Caco-2 (cell line): ENCODE measurements at regions not wholly inside any gene's neighbourhood (a gene's known extent, or its start where the extent isn't known, plus 50 kb on each side); places are given as distances from the start of the nearest gene placed in this dataset.

Source experiments
- BruUV-seq: library from RNA; stranded (reverse); fragments of 400-500 nt; replicated peaks from 2 replicates; lab custom pipeline; 2021; lab: Mats Ljungman, UMichigan
- CTCF ChIA-PET: fragments of 300-600 bp; sonication (Branson Sonifier 250); formaldehyde crosslinking; loops from one replicate; lab custom pipeline; 2022; ENCODE audit warnings: antibody characterized with exemption; lab: Charles Lee
- POLR2A ChIA-PET: fragments of 300-600 bp; sonication (Branson Sonifier 250); formaldehyde crosslinking; loops from one replicate; lab custom pipeline; 2022; ENCODE audit warnings: antibody characterized with exemption; lab: Charles Lee
- DNase-seq, 2 experiments: peaks; one replicate each; pipeline versions ENCODE4 v3.0.0 to v3.0.0-alpha.2; 2020 to 2022
- H3K27me3 ChIP-seq: replicated peaks from 2 replicates; pipeline ENCODE4 v1.6.0; 2011; ENCODE audit warnings: low read length; ENCODE audit not compliant: control insufficient read depth, insufficient read depth
- H3K36me3 ChIP-seq: 2 replicates; pipeline ENCODE4 v1.5.1; 2011; ENCODE audit warnings: low read length; ENCODE audit not compliant: control insufficient read depth, insufficient read depth
- H3K4me1 ChIP-seq: fragments of 250-450 bp; sonication (Bioruptor Pico); 2 replicates; pipeline ENCODE4 v1.5.1; 2020; ENCODE audit warnings: mild to moderate bottlenecking
- H3K4me3 ChIP-seq: 2 replicates; pipeline ENCODE4 v1.5.1; 2011; ENCODE audit warnings: low read depth, mild to moderate bottlenecking, control low read depth, low read length
- H3K9me3 ChIP-seq: fragments of 250-450 bp; sonication (Bioruptor Pico); 2 replicates; pipeline ENCODE4 v1.5.1; 2020; ENCODE audit warnings: mild to moderate bottlenecking, moderate library complexity
- H3K27ac Mint-ChIP-seq: one replicate; pipeline ENCODE4 v1.8.0; 2022; ENCODE audit warnings: mixed read lengths; ENCODE audit not compliant: unreplicated experiment
- H3K27me3 Mint-ChIP-seq: one replicate; pipeline ENCODE4 v1.8.0; 2022; ENCODE audit warnings: mixed read lengths; ENCODE audit not compliant: insufficient read depth, unreplicated experiment
- H3K36me3 Mint-ChIP-seq: one replicate; pipeline ENCODE4 v1.8.0; 2022; ENCODE audit warnings: mild to moderate bottlenecking, mixed read lengths; ENCODE audit not compliant: insufficient read depth, unreplicated experiment
- H3K4me1 Mint-ChIP-seq: one replicate; pipeline ENCODE4 v1.8.0; 2022; ENCODE audit warnings: low read depth, mixed read lengths; ENCODE audit not compliant: unreplicated experiment
- H3K4me3 Mint-ChIP-seq: one replicate; pipeline ENCODE4 v1.8.0; 2022; ENCODE audit warnings: mild to moderate bottlenecking, moderate library complexity, mixed read lengths; ENCODE audit not compliant: unreplicated experiment
- H3K9me3 Mint-ChIP-seq: one replicate; pipeline ENCODE4 v1.8.0; 2022; ENCODE audit warnings: mixed read lengths; ENCODE audit not compliant: unreplicated experiment
- CTCF ChIP-seq, 2 experiments: fragments of 200-600 bp in 1 of 2; IDR thresholded peaks; 1 replicate in 1 of 2; 2 replicates in 1 of 2; pipeline versions ENCODE4 v1.5.1 to v1.8.0; 2011 to 2022; ENCODE audit warnings: antibody characterized with exemption in 1 of 2, control low read depth in 1 of 2, inconsistent platforms in 1 of 2, low read depth in 1 of 2, low read length in 1 of 2, mild to moderate bottlenecking in 1 of 2, moderate library complexity in 1 of 2; ENCODE audit not compliant: insufficient read depth in 1 of 2, severe bottlenecking in 1 of 2, unreplicated experiment in 1 of 2
- intact Hi-C: fragments of 100-400 bp; cut with micrococcal nuclease; formaldehyde crosslinking; loops from one replicate; pipeline ENCODE4 v1.10.0; 2022; ENCODE audit not compliant: unreplicated experiment

GRCh38 chr9:79481846-79482477, 89.8 kb upstream of the TLE4 start:
- POLR2A ChIA-PET: no interaction called here
- BruUV-seq: no TSS peak

GRCh38 chr9:79485258-79485657, 86.5 kb upstream of the TLE4 start:
- no TSS peak for BruUV-seq
- DNase-seq: no peak
- Histone ChIP-seq H3K4me1 (no peaks in the 10 kb centered on the region), H3K9me3 (no peaks in the 10 kb centered on the region), H3K4me3 (no peak overlapping the region), H3K36me3 (no peaks in the 10 kb centered on the region), H3K27me3 (no peaks in the 10 kb centered on the region)
- ChIA-PET CTCF (no interaction called here), POLR2A (no interaction called here)
- H3K27me3 Mint-ChIP-seq: no peaks in the 10 kb centered on the region
- H3K9me3 Mint-ChIP-seq: peaks cover 8% of the 10 kb centered on the region
- H3K27ac Mint-ChIP-seq: no peak overlapping the region
- no peak overlapping the region for H3K4me3 Mint-ChIP-seq
- H3K4me1 Mint-ChIP-seq: peaks cover 7% of the 10 kb centered on the region
- H3K36me3 Mint-ChIP-seq: no peaks in the 10 kb centered on the region
- intact Hi-C loops: no loop called here
- no peak for TF ChIP-seq CTCF (IDR thresholded peaks at IDR 0.05; ENCODE audit: insufficient read depth in 1 of 2, low read depth in 1 of 2, low read length in 1 of 2, severe bottlenecking in 1 of 2, unreplicated experiment in 1 of 2)

More at GRCh38 chr9:79481846-79482477, 89.8 kb upstream of the TLE4 start:
- Mint-ChIP-seq H3K4me3 (no peak overlapping the region), H3K27ac (no peak overlapping the region), H3K9me3 (peaks cover 8% of the 10 kb centered on the region), H3K4me1 (peaks cover 7% of the 10 kb centered on the region), H3K27me3 (no peaks in the 10 kb centered on the region), H3K36me3 (no peaks in the 10 kb centered on the region)
- Histone ChIP-seq H3K4me3 (no peak overlapping the region), H3K27me3 (no peaks in the 10 kb centered on the region), H3K36me3 (no peaks in the 10 kb centered on the region), H3K9me3 (no peaks in the 10 kb centered on the region), H3K4me1 (no peaks in the 10 kb centered on the region)
- intact Hi-C loops: no loop called here
- no peak for DNase-seq
- no peak for TF ChIP-seq CTCF (IDR thresholded peaks at IDR 0.05; ENCODE audit: insufficient read depth in 1 of 2, low read depth in 1 of 2, low read length in 1 of 2, severe bottlenecking in 1 of 2, unreplicated experiment in 1 of 2)
- CTCF ChIA-PET: no interaction called here

GRCh38 chr9:79489261-79490000, 82.3 kb upstream of the TLE4 start:
- Histone ChIP-seq H3K4me1 (no peaks in the 10 kb centered on the region), H3K9me3 (no peaks in the 10 kb centered on the region), H3K4me3 (no peak overlapping the region), H3K27me3 (no peaks in the 10 kb centered on the region), H3K36me3 (no peaks in the 10 kb centered on the region)
- peak overlapping the region; percentile 33 for H3K4me3 Mint-ChIP-seq
- ChIA-PET POLR2A (no interaction called here), CTCF (interaction anchor here (0.5 kb wide), 1 partner anchor 623 kb away, joined by 9 read pairs; no protein-coding TSS in a partner anchor)
- H3K4me1 Mint-ChIP-seq: peaks cover 7% of the 10 kb centered on the region
- DNase-seq: peak; percentile 25
- TF ChIP-seq CTCF (IDR thresholded peaks at IDR 0.05; ENCODE audit: insufficient read depth in 1 of 2, low read depth in 1 of 2, low read length in 1 of 2, severe bottlenecking in 1 of 2, unreplicated experiment in 1 of 2): no peak
- H3K36me3 Mint-ChIP-seq: no peaks in the 10 kb centered on the region
- H3K27me3 Mint-ChIP-seq: no peaks in the 10 kb centered on the region
- BruUV-seq: no TSS peak
- H3K27ac Mint-ChIP-seq: no peak overlapping the region
- intact Hi-C loops: loop anchor here (2.0 kb wide), 1 partner anchor 81 kb away; the partner anchor contains the start of gene TLE4
- peaks cover 8% of the 10 kb centered on the region for H3K9me3 Mint-ChIP-seq
